ENCODE measurements at regions not wholly inside any gene's neighbourhood (a gene's known extent, or its start where the extent isn't known, plus 50 kb on each side); places are given as distances from the start of the nearest gene placed in this dataset.

DNA sequence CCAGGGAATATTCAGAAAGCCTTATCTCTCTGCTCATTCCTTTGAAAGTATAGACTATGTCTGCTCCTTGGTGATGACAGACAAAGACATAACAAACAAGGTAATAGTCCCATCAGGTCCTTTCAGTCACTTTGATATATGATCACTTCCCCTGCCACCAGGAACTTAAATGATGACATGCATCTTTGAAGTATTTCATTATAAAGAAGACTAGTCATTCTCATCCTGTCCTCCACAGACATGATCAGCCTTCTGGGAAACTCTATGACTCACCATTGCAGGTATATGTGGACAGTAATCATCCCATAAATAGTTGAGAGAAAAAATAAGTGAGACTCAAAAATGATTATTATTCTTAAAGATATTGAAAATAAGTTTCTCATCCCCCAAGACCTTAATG is 117.5 kb upstream of the VCX2 start:
- Histone ChIP-seq H3K4me3 (no peak overlapping the region), H3K36me3 (ENCODE audit: control insufficient read depth in 4 of 4, insufficient read depth in 4 of 4, low read length in 4 of 4) (no peaks in the 10 kb centered on the region), H3K27ac (ENCODE audit: low read depth in 1 of 2, low read length in 1 of 2) (no peak overlapping the region), H3K9ac (ENCODE audit: insufficient read depth in 1 of 2, low read length in 2 of 2) (no peak overlapping the region), H3K4me1 (ENCODE audit: control insufficient read depth in 5 of 5, insufficient read depth in 5 of 5, low read length in 5 of 5) (peaks cover 0 to 1% (median 0%) of the 10 kb centered on the region in 5 donors), H3K9me3 (ENCODE audit: control insufficient read depth in 4 of 4, insufficient read depth in 3 of 4, low read length in 3 of 4) (no peaks in the 10 kb centered on the region), H3K27me3 (ENCODE audit: control insufficient read depth in 3 of 3, insufficient read depth in 3 of 3, low read length in 2 of 3) (peaks cover 0 to 12% (median 5%) of the 10 kb centered on the region in 3 donors)
- TF ChIP-seq, protein P1, sequence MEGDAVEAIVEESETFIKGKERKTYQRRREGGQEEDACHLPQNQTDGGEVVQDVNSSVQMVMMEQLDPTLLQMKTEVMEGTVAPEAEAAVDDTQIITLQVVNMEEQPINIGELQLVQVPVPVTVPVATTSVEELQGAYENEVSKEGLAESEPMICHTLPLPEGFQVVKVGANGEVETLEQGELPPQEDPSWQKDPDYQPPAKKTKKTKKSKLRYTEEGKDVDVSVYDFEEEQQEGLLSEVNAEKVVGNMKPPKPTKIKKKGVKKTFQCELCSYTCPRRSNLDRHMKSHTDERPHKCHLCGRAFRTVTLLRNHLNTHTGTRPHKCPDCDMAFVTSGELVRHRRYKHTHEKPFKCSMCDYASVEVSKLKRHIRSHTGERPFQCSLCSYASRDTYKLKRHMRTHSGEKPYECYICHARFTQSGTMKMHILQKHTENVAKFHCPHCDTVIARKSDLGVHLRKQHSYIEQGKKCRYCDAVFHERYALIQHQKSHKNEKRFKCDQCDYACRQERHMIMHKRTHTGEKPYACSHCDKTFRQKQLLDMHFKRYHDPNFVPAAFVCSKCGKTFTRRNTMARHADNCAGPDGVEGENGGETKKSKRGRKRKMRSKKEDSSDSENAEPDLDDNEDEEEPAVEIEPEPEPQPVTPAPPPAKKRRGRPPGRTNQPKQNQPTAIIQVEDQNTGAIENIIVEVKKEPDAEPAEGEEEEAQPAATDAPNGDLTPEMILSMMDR (IDR thresholded peaks at IDR 0.05; ENCODE audit: control extremely low read depth, extremely low read depth) = no peak
- ATAC-seq (ENCODE audit: insufficient read depth, low FRiP score) = no peak
- no peak for DNase-seq

DNA sequence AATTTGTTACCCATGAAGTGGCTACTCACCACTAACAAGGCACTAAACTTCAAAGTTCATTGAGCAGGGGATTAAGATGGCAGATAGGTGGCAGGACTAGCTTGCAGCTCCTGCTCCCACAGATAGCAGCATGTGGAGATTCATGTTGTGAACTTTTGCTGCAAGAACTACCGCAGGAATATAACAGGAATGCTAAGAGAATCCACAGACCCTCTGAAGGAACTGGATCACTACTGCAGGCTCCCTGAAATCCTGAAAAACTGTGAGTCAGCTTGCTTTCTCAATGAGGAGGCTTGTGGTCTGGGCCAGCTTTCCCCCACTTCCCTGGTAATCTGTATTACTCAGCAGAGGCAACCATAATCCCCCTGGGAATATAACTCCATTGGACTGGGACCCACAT is 118.5 kb upstream of the VCX2 start:
- DNase-seq (no peak), ATAC-seq (ENCODE audit: insufficient read depth, low FRiP score) (no peak)
- no peaks in the 10 kb centered on the region for H3K36me3 ChIP-seq (ENCODE audit: control insufficient read depth in 4 of 4, insufficient read depth in 4 of 4, low read length in 4 of 4)
- no peaks in the 10 kb centered on the region for H3K4me1 ChIP-seq (ENCODE audit: control insufficient read depth in 5 of 5, insufficient read depth in 5 of 5, low read length in 5 of 5)
- 84 to 95% methylated on average over 1 of the region's 1 CpG for WGBS, 2 donors
- TF ChIP-seq, protein P1 (IDR thresholded peaks at IDR 0.05; ENCODE audit: control extremely low read depth, extremely low read depth) = no peak
- no peak overlapping the region for H3K9ac ChIP-seq (ENCODE audit: insufficient read depth in 1 of 2, low read length in 2 of 2)
- no peak overlapping the region for H3K4me3 ChIP-seq
- peaks cover 0 to 13% (median 5%) of the 10 kb centered on the region in 3 donors for H3K27me3 ChIP-seq (ENCODE audit: control insufficient read depth in 3 of 3, insufficient read depth in 3 of 3, low read length in 2 of 3)
- no peak overlapping the region for H3K27ac ChIP-seq (ENCODE audit: low read depth in 1 of 2, low read length in 1 of 2)
- H3K9me3 ChIP-seq (ENCODE audit: control insufficient read depth in 4 of 4, insufficient read depth in 3 of 4, low read length in 3 of 4) = no peaks in the 10 kb centered on the region

DNA sequence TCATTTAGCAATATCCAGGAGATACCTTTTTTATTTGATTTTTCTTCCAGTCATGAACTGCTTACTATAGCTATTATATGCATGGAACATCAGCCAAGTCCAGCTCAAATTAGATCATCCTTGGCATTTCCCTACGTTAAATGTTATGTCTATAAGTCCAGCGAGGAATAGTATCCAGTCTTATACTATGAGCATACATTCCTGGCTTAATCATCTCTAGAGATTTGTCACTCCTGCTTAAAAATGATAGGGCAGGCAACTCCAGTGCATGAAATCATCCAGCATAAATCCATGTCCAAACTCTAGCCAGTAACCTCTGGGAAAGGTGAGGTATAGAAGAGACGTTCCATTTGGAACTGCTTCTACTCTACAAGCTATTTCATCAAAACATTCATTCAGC is 126.7 kb upstream of the VCX2 start:
- TF ChIP-seq, protein P1 (IDR thresholded peaks at IDR 0.05; ENCODE audit: control extremely low read depth, extremely low read depth) = no peak
- no peaks in the 10 kb centered on the region for H3K4me1 ChIP-seq (ENCODE audit: control insufficient read depth in 5 of 5, insufficient read depth in 5 of 5, low read length in 5 of 5)
- H3K27ac ChIP-seq (ENCODE audit: low read depth in 1 of 2, low read length in 1 of 2) = no peak overlapping the region
- DNase-seq = no peak
- H3K36me3 ChIP-seq (ENCODE audit: control insufficient read depth in 4 of 4, insufficient read depth in 4 of 4, low read length in 4 of 4) = no peaks in the 10 kb centered on the region
- no peaks in the 10 kb centered on the region for H3K9me3 ChIP-seq (ENCODE audit: control insufficient read depth in 4 of 4, insufficient read depth in 3 of 4, low read length in 3 of 4)
- peaks cover 0 to 21% (median 0%) of the 10 kb centered on the region in 3 donors for H3K27me3 ChIP-seq (ENCODE audit: control insufficient read depth in 3 of 3, insufficient read depth in 3 of 3, low read length in 2 of 3)
- ATAC-seq (ENCODE audit: insufficient read depth, low FRiP score) = no peak
- no peak overlapping the region for H3K9ac ChIP-seq (ENCODE audit: insufficient read depth in 1 of 2, low read length in 2 of 2)
- WGBS, 2 donors = 75 to 85% methylated on average over 3 of the region's 3 CpGs
- H3K4me3 ChIP-seq = no peak overlapping the region

DNA sequence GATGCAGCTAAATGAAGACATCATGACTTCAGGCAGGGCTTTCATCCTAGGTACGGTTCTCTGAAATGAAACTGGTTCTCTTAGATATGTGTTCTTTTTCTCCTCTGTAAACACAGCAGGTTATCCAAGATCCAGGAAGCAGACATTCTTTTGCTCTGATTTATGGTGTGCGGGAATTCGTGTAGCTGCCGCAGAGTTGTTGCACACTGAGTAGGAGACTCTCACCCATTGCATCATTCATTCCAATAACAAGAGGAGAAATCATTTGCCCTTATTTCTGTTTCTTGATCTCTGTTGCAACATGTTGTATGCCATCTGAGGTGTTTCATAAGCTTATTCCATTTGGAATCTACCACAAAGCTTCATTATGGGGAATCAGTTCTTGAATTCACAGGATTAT is 133.6 kb upstream of the VCX2 start:
- H3K4me3 ChIP-seq = no peak overlapping the region
- DNase-seq (no peak), ATAC-seq (ENCODE audit: insufficient read depth, low FRiP score) (no peak)
- H3K4me1 ChIP-seq (ENCODE audit: control insufficient read depth in 5 of 5, insufficient read depth in 5 of 5, low read length in 5 of 5) = no peaks in the 10 kb centered on the region
- no peak overlapping the region for H3K9ac ChIP-seq (ENCODE audit: insufficient read depth in 1 of 2, low read length in 2 of 2)
- H3K27me3 ChIP-seq (ENCODE audit: control insufficient read depth in 3 of 3, insufficient read depth in 3 of 3, low read length in 2 of 3) = peaks cover 0 to 5% (median 0%) of the 10 kb centered on the region in 3 donors
- TF ChIP-seq, protein P1 (IDR thresholded peaks at IDR 0.05; ENCODE audit: control extremely low read depth, extremely low read depth) = no peak
- peaks cover 0 to 2% (median 0%) of the 10 kb centered on the region in 4 donors for H3K9me3 ChIP-seq (ENCODE audit: control insufficient read depth in 4 of 4, insufficient read depth in 3 of 4, low read length in 3 of 4)
- H3K36me3 ChIP-seq (ENCODE audit: control insufficient read depth in 4 of 4, insufficient read depth in 4 of 4, low read length in 4 of 4) = no peaks in the 10 kb centered on the region
- WGBS, 2 donors = 86 to 91% methylated on average over 4 of the region's 4 CpGs
- no peak overlapping the region for H3K27ac ChIP-seq (ENCODE audit: low read depth in 1 of 2, low read length in 1 of 2)

Measured in lung (tissue), 11 donors.